Trophoblast cell (in vitro differentiated cells and primary cell): ENCODE measurements at regions not wholly inside any gene's neighbourhood (a gene's known extent, or its start where the extent isn't known, plus 50 kb on each side); places are given as distances from the start of the nearest gene placed in this dataset.

Experiments used
- DNase-seq, 2 donors: peaks; one replicate each; pipeline ENCODE4 v3.0.0-alpha.2; 2016
- H2AFZ ChIP-seq: 2 replicates; pipeline ENCODE4 v1.6.1; 2013; ENCODE audit warnings: low read length, moderate library complexity, mild to moderate bottlenecking; ENCODE audit not compliant: insufficient read depth, poor library complexity
- H2AK5ac ChIP-seq: 2 replicates; pipeline ENCODE4 v1.6.1; 2013; ENCODE audit warnings: mild to moderate bottlenecking, low read length
- H2BK120ac ChIP-seq: 2 replicates; pipeline ENCODE4 v1.6.1; 2013; ENCODE audit warnings: low read length, mild to moderate bottlenecking, moderate library complexity; ENCODE audit not compliant: insufficient read depth, poor library complexity
- H2BK12ac ChIP-seq: 2 replicates; pipeline ENCODE4 v1.6.1; 2013; ENCODE audit warnings: mild to moderate bottlenecking, low read length, moderate library complexity
- H2BK5ac ChIP-seq: 2 replicates; pipeline ENCODE4 v1.6.1; 2013; ENCODE audit warnings: low read length, low read depth, moderate library complexity, mild to moderate bottlenecking; ENCODE audit not compliant: poor library complexity
- H3K14ac ChIP-seq: 2 replicates; pipeline ENCODE4 v1.6.1; 2013; ENCODE audit warnings: mild to moderate bottlenecking, low read length
- H3K18ac ChIP-seq: 2 replicates; pipeline ENCODE4 v1.6.1; 2013; ENCODE audit warnings: mild to moderate bottlenecking, low read length
- H3K23ac ChIP-seq: 2 replicates; pipeline ENCODE4 v1.6.1; 2013; ENCODE audit warnings: low read length
- H3K27ac ChIP-seq: 2 replicates; pipeline ENCODE4 v1.5.1; 2013; ENCODE audit warnings: low read depth, mild to moderate bottlenecking, inconsistent platforms, low read length, moderate library complexity
- H3K27me3 ChIP-seq: 2 replicates; pipeline ENCODE4 v1.6.1; 2013; ENCODE audit warnings: inconsistent platforms, mild to moderate bottlenecking, low read length, moderate library complexity; ENCODE audit not compliant: insufficient read depth
- H3K36me3 ChIP-seq, 2 experiments: 1 replicate in 1 of 2; 2 replicates in 1 of 2; pipeline ENCODE4 v1.6.1; 2013; ENCODE audit warnings: low read length in 2 of 2, mild to moderate bottlenecking in 2 of 2, moderate library complexity in 1 of 2; ENCODE audit not compliant: insufficient read depth in 2 of 2, control insufficient read depth in 1 of 2
- H3K4ac ChIP-seq: 2 replicates; pipeline ENCODE4 v1.6.1; 2013; ENCODE audit warnings: low read depth, mild to moderate bottlenecking, low read length, moderate library complexity
- H3K4me1 ChIP-seq, 2 experiments: 1 replicate in 1 of 2; 2 replicates in 1 of 2; pipeline ENCODE4 v1.6.1; 2013; ENCODE audit warnings: low read length in 2 of 2, mild to moderate bottlenecking in 2 of 2, moderate library complexity in 1 of 2; ENCODE audit not compliant: insufficient read depth in 2 of 2, control insufficient read depth in 1 of 2
- H3K4me2 ChIP-seq: 2 replicates; pipeline ENCODE4 v1.6.1; 2013; ENCODE audit warnings: inconsistent platforms, mild to moderate bottlenecking, low read length, moderate library complexity
- H3K4me3 ChIP-seq: 2 replicates; pipeline ENCODE4 v1.5.1; 2013; ENCODE audit warnings: mild to moderate bottlenecking, low read depth, low read length, inconsistent platforms
- H3K79me1 ChIP-seq: one replicate; pipeline ENCODE4 v1.6.1; 2013; ENCODE audit warnings: low read length
- H3K79me2 ChIP-seq: 2 replicates; pipeline ENCODE4 v1.6.1; 2013; ENCODE audit warnings: low read length, mild to moderate bottlenecking; ENCODE audit not compliant: control insufficient read depth, insufficient read depth, poor library complexity
- H3K9ac ChIP-seq: 2 replicates; pipeline ENCODE4 v1.6.1; 2013; ENCODE audit warnings: mild to moderate bottlenecking, low read length
- H3K9me3 ChIP-seq: 2 replicates; pipeline ENCODE4 v1.6.1; 2013; ENCODE audit warnings: low read depth, mild to moderate bottlenecking, control low read depth, inconsistent platforms, low read length; ENCODE audit not compliant: insufficient read depth
- H4K12ac ChIP-seq: 2 replicates; pipeline ENCODE4 v1.6.1; 2013; ENCODE audit warnings: low read depth, mild to moderate bottlenecking, low read length, moderate library complexity
- H4K8ac ChIP-seq: 2 replicates; pipeline ENCODE4 v1.6.1; 2013; ENCODE audit warnings: low read depth, mild to moderate bottlenecking, low read length, moderate library complexity
- H4K91ac ChIP-seq: one replicate; pipeline ENCODE4 v1.6.1; 2013; ENCODE audit warnings: low read depth, mild to moderate bottlenecking, low read length, moderate library complexity
- WGBS: extraction: QIAGEN DNeasy Blood & Tissue Kit; methylation state at CpG from one replicate; pipeline ENCODE4 v1.1.7; 2013; ENCODE audit warnings: missing lambda C conversion rate; ENCODE audit not compliant: insufficient read length, insufficient coverage; ENCODE audit errors: extremely low coverage; 5-methylcytosine and 5-hydroxymethylcytosine counted together

GRCh38 chr2:120863146-120863545, 127.5 kb downstream of the GLI2 start:
- no peak overlapping the region for H3K18ac ChIP-seq
- no peaks in the 10 kb centered on the region for H3K36me3 ChIP-seq
- WGBS: no CpG with 5 or more reads among the region's 9 CpGs
- no peak overlapping the region for H2BK12ac ChIP-seq
- peak in 1 of 2 donors; percentile 14 for DNase-seq
- no peak overlapping the region for H4K12ac ChIP-seq
- no peaks in the 10 kb centered on the region for H3K27me3 ChIP-seq
- no peak overlapping the region for H3K23ac ChIP-seq
- no peak overlapping the region for H4K8ac ChIP-seq
- no peak overlapping the region for H3K27ac ChIP-seq
- no peak overlapping the region for H3K4me2 ChIP-seq
- H2BK5ac ChIP-seq: no peak overlapping the region
- H3K9ac ChIP-seq: no peak overlapping the region
- no peak overlapping the region for H3K4me3 ChIP-seq
- H3K14ac ChIP-seq: no peak overlapping the region
- no peak overlapping the region for H3K4ac ChIP-seq
- H2AK5ac ChIP-seq: no peak overlapping the region
- no peak overlapping the region for H2AFZ ChIP-seq
- H2BK120ac ChIP-seq: no peak overlapping the region
- H3K4me1 ChIP-seq: peaks cover 23 to 30% of the 10 kb centered on the region in 2 experiments
- no peaks in the 10 kb centered on the region for H3K9me3 ChIP-seq
- peaks cover 2% of the 10 kb centered on the region for H3K79me1 ChIP-seq
- no peaks in the 10 kb centered on the region for H3K79me2 ChIP-seq
- no peak overlapping the region for H4K91ac ChIP-seq

- H4K8ac ChIP-seq: no peak overlapping the region
- H3K4ac ChIP-seq: no peak overlapping the region
- no peak overlapping the region for H2BK12ac ChIP-seq
- no peak overlapping the region for H2AFZ ChIP-seq
- no CpG with 5 or more reads among the region's 10 CpGs for WGBS
- H3K9ac ChIP-seq: no peak overlapping the region
- peak; percentile 67 to 71 for DNase-seq
- H3K79me1 ChIP-seq: no peaks in the 10 kb centered on the region
- H2BK120ac ChIP-seq: no peak overlapping the region
- H2BK5ac ChIP-seq: no peak overlapping the region
- no peaks in the 10 kb centered on the region for H3K36me3 ChIP-seq
- no peak overlapping the region for H3K23ac ChIP-seq
- no peak overlapping the region for H3K4me3 ChIP-seq
- no peaks in the 10 kb centered on the region for H3K79me2 ChIP-seq
- no peak overlapping the region for H3K27ac ChIP-seq
- no peaks in the 10 kb centered on the region for H3K27me3 ChIP-seq
- H4K91ac ChIP-seq: no peak overlapping the region
- H2AK5ac ChIP-seq: no peak overlapping the region
- no peak overlapping the region for H3K4me2 ChIP-seq
- H4K12ac ChIP-seq: no peak overlapping the region
- H3K9me3 ChIP-seq: no peaks in the 10 kb centered on the region
- peaks cover 18 to 24% of the 10 kb centered on the region in 2 experiments for H3K4me1 ChIP-seq
- no peak overlapping the region for H3K14ac ChIP-seq
- H3K18ac ChIP-seq: no peak overlapping the region
These were observed 128.1 kb downstream of the GLI2 start for GRCh38 chr2:120863661-120864320.

DNA sequence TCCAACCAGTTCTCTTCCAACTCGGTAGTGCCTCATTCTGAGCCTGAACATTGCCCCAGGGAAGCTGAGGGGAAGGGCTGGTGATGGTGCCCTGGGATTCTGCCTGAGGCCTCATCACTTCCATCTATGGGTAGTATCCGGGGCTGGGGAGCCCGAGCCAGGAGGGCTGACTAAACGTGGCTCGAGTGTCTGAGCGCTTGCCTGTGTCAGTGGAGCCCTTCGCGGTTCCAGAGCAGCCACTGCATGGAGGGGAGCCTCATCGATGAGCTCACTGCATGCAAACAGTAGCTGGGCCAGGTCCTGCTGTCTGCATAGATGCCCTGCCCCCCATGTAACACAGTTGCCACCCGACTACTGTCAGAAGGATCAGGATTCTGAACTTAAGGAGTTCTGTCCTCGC, 129.3 kb downstream of the GLI2 start:
- no peak overlapping the region for H3K14ac ChIP-seq
- no peak overlapping the region for H3K23ac ChIP-seq
- no peak overlapping the region for H3K18ac ChIP-seq
- no peaks in the 10 kb centered on the region for H3K9me3 ChIP-seq
- no peaks in the 10 kb centered on the region for H3K79me2 ChIP-seq
- H3K9ac ChIP-seq: no peak overlapping the region
- no peak overlapping the region for H3K4ac ChIP-seq
- DNase-seq: peak; percentile 82 to 84
- peaks cover 13 to 23% of the 10 kb centered on the region in 2 experiments for H3K4me1 ChIP-seq
- no peak overlapping the region for H4K12ac ChIP-seq
- no peak overlapping the region for H4K91ac ChIP-seq
- H3K4me2 ChIP-seq: no peak overlapping the region
- no peak overlapping the region for H2BK120ac ChIP-seq
- H4K8ac ChIP-seq: no peak overlapping the region
- H2AK5ac ChIP-seq: no peak overlapping the region
- no peaks in the 10 kb centered on the region for H3K27me3 ChIP-seq
- no peak overlapping the region for H2BK12ac ChIP-seq
- H3K4me3 ChIP-seq: peak overlapping the region; percentile 11
- no peak overlapping the region for H3K27ac ChIP-seq
- no peaks in the 10 kb centered on the region for H3K79me1 ChIP-seq
- no CpG with 5 or more reads among the region's 11 CpGs for WGBS
- no peak overlapping the region for H2BK5ac ChIP-seq
- no peaks in the 10 kb centered on the region for H3K36me3 ChIP-seq
- H2AFZ ChIP-seq: no peak overlapping the region

DNA sequence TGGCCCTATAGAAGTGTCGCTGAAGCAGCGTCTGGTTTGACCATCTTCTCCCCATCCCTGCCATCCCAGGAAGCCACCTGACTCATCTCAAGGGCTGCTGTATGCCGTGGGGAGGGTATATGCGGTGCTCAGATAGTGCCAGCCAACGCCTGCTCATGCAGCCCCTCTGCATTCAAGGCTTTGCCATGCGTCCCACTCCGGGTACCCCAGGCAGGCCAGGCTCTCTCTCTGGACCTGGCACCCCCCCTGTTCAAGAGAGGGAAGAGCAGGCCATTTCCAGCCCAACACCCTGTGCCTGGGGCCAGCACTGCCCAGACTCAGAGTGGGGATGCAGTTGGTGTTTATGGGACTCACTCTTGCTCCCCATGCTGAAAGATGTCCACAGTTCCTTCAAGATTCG, 130.0 kb downstream of the GLI2 start:
- no CpG with 5 or more reads among the region's 8 CpGs for WGBS
- no peaks in the 10 kb centered on the region for H3K27me3 ChIP-seq

More for the DNA sequence above, 130.0 kb downstream of the GLI2 start:
- no peak overlapping the region for H3K4me3 ChIP-seq
- H3K27ac ChIP-seq: no peak overlapping the region
- H3K14ac ChIP-seq: no peak overlapping the region
- no peak overlapping the region for H4K8ac ChIP-seq
- H4K91ac ChIP-seq: no peak overlapping the region
- H3K79me1 ChIP-seq: no peaks in the 10 kb centered on the region
- no peaks in the 10 kb centered on the region for H3K9me3 ChIP-seq
- H3K36me3 ChIP-seq: no peaks in the 10 kb centered on the region
- no peak overlapping the region for H3K23ac ChIP-seq
- H4K12ac ChIP-seq: no peak overlapping the region
- H3K9ac ChIP-seq: no peak overlapping the region
- H2BK12ac ChIP-seq: no peak overlapping the region
- H3K18ac ChIP-seq: no peak overlapping the region
- no peak overlapping the region for H3K4ac ChIP-seq
- peaks cover 13 to 23% of the 10 kb centered on the region in 2 experiments for H3K4me1 ChIP-seq
- no peak overlapping the region for H3K4me2 ChIP-seq
- no peaks in the 10 kb centered on the region for H3K79me2 ChIP-seq
- no peak overlapping the region for H2AK5ac ChIP-seq
- H2BK120ac ChIP-seq: no peak overlapping the region
- no peak overlapping the region for H2BK5ac ChIP-seq
- no peak for DNase-seq
- no peak overlapping the region for H2AFZ ChIP-seq
